GM23338 (cell line): ENCODE measurements at regions not wholly inside any gene's neighbourhood (a gene's known extent, or its start where the extent isn't known, plus 50 kb on each side); places are given as distances from the start of the nearest gene placed in this dataset.

Experiments
- ATAC-seq: fragments of 200-7000 bp; cut with Tn5 transposase; 3 replicates; pipeline ENCODE4 v1.9.1; 2020
- DNase-seq: peaks from one replicate; pipeline ENCODE4 v3.0.0-alpha.2; 2015; ENCODE audit warnings: low spot score
- H2AFZ ChIP-seq: fragments of 200-600 bp; sonication (generic); 2 replicates; pipeline ENCODE4 v1.8.0; 2016; ENCODE audit warnings: antibody characterized with exemption, mild to moderate bottlenecking, moderate library complexity
- H3F3A ChIP-seq: fragments of 200-600 bp; sonication (generic); replicated peaks from 2 replicates; pipeline ENCODE4 v1.8.0; 2017; ENCODE audit warnings: antibody characterized with exemption, mixed run types, low read depth
- H3K27ac ChIP-seq: fragments of 200-600 bp; sonication (generic); 2 replicates; pipeline ENCODE4 v1.6.1; 2016; ENCODE audit warnings: low read depth
- H3K27me3 ChIP-seq: fragments of 200-600 bp; sonication (generic); 2 replicates; pipeline ENCODE4 v1.8.0; 2016; ENCODE audit warnings: mild to moderate bottlenecking, mixed run types, moderate library complexity; ENCODE audit not compliant: insufficient read depth
- H3K36me3 ChIP-seq: fragments of 200-600 bp; sonication (generic); 2 replicates; pipeline ENCODE4 v1.8.0; 2016; ENCODE audit warnings: mild to moderate bottlenecking; ENCODE audit not compliant: insufficient read depth
- H3K4me1 ChIP-seq: fragments of 200-600 bp; sonication (generic); 2 replicates; pipeline ENCODE4 v1.8.0; 2016; ENCODE audit warnings: mild to moderate bottlenecking, moderate library complexity; ENCODE audit not compliant: insufficient read depth
- H3K4me2 ChIP-seq: fragments of 200-600 bp; sonication (generic); 2 replicates; pipeline ENCODE4 v1.7.1; 2017; ENCODE audit warnings: mixed run types
- H3K4me3 ChIP-seq: fragments of 200-600 bp; sonication (generic); 2 replicates; pipeline ENCODE4 v1.6.1; 2016; ENCODE audit warnings: mixed run types
- H3K79me2 ChIP-seq: fragments of 200-600 bp; sonication (generic); replicated peaks from 2 replicates; pipeline ENCODE4 v1.8.0; 2017; ENCODE audit warnings: mild to moderate bottlenecking; ENCODE audit not compliant: insufficient read depth
- H3K9me2 ChIP-seq: fragments of 200-600 bp; sonication (generic); 2 replicates; pipeline ENCODE4 v1.8.0; 2017; ENCODE audit not compliant: insufficient read depth
- H4K20me1 ChIP-seq: fragments of 200-600 bp; sonication (generic); replicated peaks from 2 replicates; pipeline ENCODE4 v1.8.0; 2017; ENCODE audit warnings: mild to moderate bottlenecking; ENCODE audit not compliant: insufficient read depth
- H3K27ac Mint-ChIP-seq: 2 replicates; pipeline ENCODE4 v1.8.0; 2020; ENCODE audit warnings: inconsistent platforms, mild to moderate bottlenecking, moderate library complexity, mixed read lengths
- H3K27me3 Mint-ChIP-seq: 3 replicates; pipeline ENCODE4 v1.8.0; 2022; ENCODE audit warnings: low read depth, mild to moderate bottlenecking, moderate library complexity, mixed read lengths, inconsistent platforms; ENCODE audit not compliant: insufficient read depth, poor library complexity
- H3K36me3 Mint-ChIP-seq: 3 replicates; pipeline ENCODE4 v1.8.0; 2021; ENCODE audit warnings: low read depth, mild to moderate bottlenecking, inconsistent platforms, moderate library complexity, mixed read lengths
- H3K4me1 Mint-ChIP-seq: 3 replicates; pipeline ENCODE4 v1.8.0; 2020; ENCODE audit warnings: mild to moderate bottlenecking, inconsistent platforms, mixed read lengths
- H3K4me3 Mint-ChIP-seq: 3 replicates; pipeline ENCODE4 v1.8.0; 2021; ENCODE audit warnings: moderate library complexity, mild to moderate bottlenecking, inconsistent platforms, mixed read lengths
- H3K9me3 Mint-ChIP-seq: 3 replicates; pipeline ENCODE4 v1.8.0; 2020; ENCODE audit warnings: moderate library complexity, mild to moderate bottlenecking, inconsistent platforms, mixed read lengths
- CREB1 ChIP-seq: fragments of 250-450 bp; sonication (Bioruptor Pico); IDR thresholded peaks from 2 replicates; pipeline ENCODE4 v1.5.0; 2020; ENCODE audit warnings: low read depth, mild to moderate bottlenecking, moderate library complexity
- CTCF ChIP-seq, 2 experiments: fragments of 200-600 bp in 1 of 2; sonication (generic) in 1 of 2; conservative IDR thresholded peaks; 2 replicates each; pipeline versions ENCODE4 v1.5.1 to v1.6.1; 2016 to 2017; ENCODE audit warnings: antibody characterized with exemption in 2 of 2, low read depth in 2 of 2, mild to moderate bottlenecking in 2 of 2, moderate library complexity in 1 of 2
- ETS1 ChIP-seq: IDR thresholded peaks from 2 replicates; pipeline ENCODE4 v1.6.1; 2016; ENCODE audit warnings: antibody characterized with exemption
- EZH2 ChIP-seq: fragments of 200-600 bp; sonication (generic); IDR thresholded peaks from one replicate; pipeline ENCODE4 v1.8.0; 2017; ENCODE audit warnings: antibody characterized with exemption, mild to moderate bottlenecking, low read depth; ENCODE audit not compliant: unreplicated experiment
- EZH2phosphoT487 ChIP-seq: fragments of 200-600 bp; sonication (generic); IDR thresholded peaks from one replicate; pipeline ENCODE4 v1.8.1; 2018; ENCODE audit warnings: antibody characterized with exemption; ENCODE audit not compliant: unreplicated experiment
- JUNB ChIP-seq: IDR thresholded peaks from one replicate; pipeline ENCODE4 v1.6.1; 2016; ENCODE audit warnings: antibody characterized with exemption; ENCODE audit not compliant: unreplicated experiment
- NANOG ChIP-seq: IDR thresholded peaks from 2 replicates; pipeline ENCODE4 v1.6.1; 2016; ENCODE audit warnings: antibody characterized with exemption, borderline replicate concordance
- POLR2AphosphoS5 ChIP-seq: IDR thresholded peaks from 2 replicates; pipeline ENCODE4 v1.6.1; 2016; ENCODE audit warnings: antibody characterized with exemption, low read depth
- REST ChIP-seq: IDR thresholded peaks from one replicate; pipeline ENCODE4 v1.6.1; 2018; ENCODE audit warnings: antibody characterized with exemption; ENCODE audit not compliant: unreplicated experiment
- STAT1 ChIP-seq: IDR thresholded peaks from one replicate; pipeline ENCODE4 v1.6.1; 2016; ENCODE audit warnings: antibody characterized with exemption; ENCODE audit not compliant: unreplicated experiment
- ZNF114 ChIP-seq: fragments of 250-450 bp; sonication (Bioruptor Pico); IDR thresholded peaks from 2 replicates; pipeline ENCODE4 v1.5.0; 2020; ENCODE audit warnings: mild to moderate bottlenecking, moderate library complexity
- ZNF331 ChIP-seq: fragments of 250-450 bp; sonication (Bioruptor Pico); IDR thresholded peaks from 2 replicates; pipeline ENCODE4 v1.5.0; 2020; ENCODE audit warnings: low read depth, mild to moderate bottlenecking, moderate library complexity
- ZNF462 ChIP-seq: fragments of 250-450 bp; sonication (Bioruptor Pico); IDR thresholded peaks from 2 replicates; pipeline ENCODE4 v1.5.0; 2020; ENCODE audit warnings: mild to moderate bottlenecking, moderate library complexity

- Histone ChIP-seq H3K4me1 (no peaks in the 10 kb centered on the region), H3K4me2 (no peak overlapping the region), H3K9me2 (no peaks in the 10 kb centered on the region), H3K27ac (no peak overlapping the region), H4K20me1 (no peaks in the 10 kb centered on the region), H2AFZ (no peak overlapping the region), H3K36me3 (no peaks in the 10 kb centered on the region), H3F3A (no peaks in the 10 kb centered on the region), H3K27me3 (no peaks in the 10 kb centered on the region), H3K4me3 (no peak overlapping the region), H3K79me2 (no peaks in the 10 kb centered on the region)
- Mint-ChIP-seq H3K9me3 (no peaks in the 10 kb centered on the region), H3K36me3 (no peaks in the 10 kb centered on the region), H3K4me3 (no peak overlapping the region), H3K4me1 (peaks cover 6% of the 10 kb centered on the region; the same call in 2 of the 3 replicates), H3K27ac (no peak overlapping the region), H3K27me3 (no peaks in the 10 kb centered on the region)
- TF ChIP-seq ZNF331 (CRISPR knock-in tag) (no peak), NANOG (no peak), ZNF462 (CRISPR knock-in tag) (no peak), ZNF114 (no peak), EZH2phosphoT487 (no peak), EZH2 (no peak), STAT1 (no peak), ETS1 (no peak), CREB1 (CRISPR knock-in tag) (no peak), POLR2AphosphoS5 (no peak), CTCF (conservative IDR thresholded peaks at IDR 0.05; ENCODE audit: low read depth in 2 of 2) (no peak), JUNB (no peak), REST (no peak)
- ATAC-seq (no peak), DNase-seq (no peak)
Measured at GRCh38 chr18:43578211-43578610, 300.9 kb upstream of the SYT4 start.
